ENCODE measurements at regions not wholly inside any gene's neighbourhood (a gene's known extent, or its start where the extent isn't known, plus 50 kb on each side); places are given as distances from the start of the nearest gene placed in this dataset.

GRCh38 chrY:19268331-19268730 is 476.2 kb downstream of the KDM5D start:
- Histone ChIP-seq H3K27me3 (ENCODE audit: control insufficient read depth, insufficient read depth, low read length) (no peaks in the 10 kb centered on the region), H3K9ac (no peak overlapping the region), H3K4me1 (no peaks in the 10 kb centered on the region), H3K79me2 (no peaks in the 10 kb centered on the region), H3K4me3 (ENCODE audit: low read depth, low read length) (no peak overlapping the region), H3K27ac (no peak overlapping the region), H3K36me3 (ENCODE audit: control insufficient read depth, insufficient read depth, low read length) (no peaks in the 10 kb centered on the region), H3K9me3 (ENCODE audit: control insufficient read depth, low read length) (no peaks in the 10 kb centered on the region), H2AFZ (no peak overlapping the region), H3K4me2 (ENCODE audit: low read length) (no peak overlapping the region)
- no peak for TF ChIP-seq CTCF (IDR thresholded peaks at IDR 0.05)

- no peaks in the 10 kb centered on the region for H3K36me3 ChIP-seq (ENCODE audit: control insufficient read depth, insufficient read depth, low read length)
- H3K9ac ChIP-seq = no peak overlapping the region
- H3K27me3 ChIP-seq (ENCODE audit: control insufficient read depth, insufficient read depth, low read length) = no peaks in the 10 kb centered on the region
- TF ChIP-seq CTCF (IDR thresholded peaks at IDR 0.05) = no peak
- no peak overlapping the region for H2AFZ ChIP-seq
- no peaks in the 10 kb centered on the region for H3K9me3 ChIP-seq (ENCODE audit: control insufficient read depth, low read length)
- H3K4me3 ChIP-seq (ENCODE audit: low read depth, low read length) = no peak overlapping the region
- H3K4me1 ChIP-seq = no peaks in the 10 kb centered on the region
- H3K79me2 ChIP-seq = no peaks in the 10 kb centered on the region
- H3K4me2 ChIP-seq (ENCODE audit: low read length) = no peak overlapping the region
- no peak overlapping the region for H3K27ac ChIP-seq
Measured at GRCh38 chrY:19265404-19265803, 479.1 kb downstream of the KDM5D start.

DNA sequence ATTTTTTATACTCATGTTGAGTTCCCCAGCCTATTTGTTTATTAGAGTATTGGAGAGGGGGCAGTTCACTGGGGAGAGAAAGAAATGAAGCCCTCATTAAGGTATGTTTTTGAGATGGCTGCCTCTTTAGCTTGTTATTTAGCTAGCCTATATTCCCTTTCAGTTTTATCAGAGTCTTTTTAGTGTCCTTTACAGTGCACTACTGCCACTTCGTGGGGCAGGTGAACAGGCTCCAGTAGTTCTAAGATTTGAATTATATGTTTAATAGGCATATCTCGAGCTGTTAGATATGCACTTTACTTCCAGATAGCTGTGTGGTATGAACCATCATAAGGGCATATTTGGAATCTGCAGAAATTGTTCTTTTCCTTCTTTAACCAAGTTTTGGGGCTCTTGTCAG is 482.2 kb downstream of the KDM5D start:
- Histone ChIP-seq H3K27me3 (ENCODE audit: control insufficient read depth, insufficient read depth, low read length) (no peaks in the 10 kb centered on the region), H3K4me2 (ENCODE audit: low read length) (no peak overlapping the region), H2AFZ (no peak overlapping the region), H3K9me3 (ENCODE audit: control insufficient read depth, low read length) (no peaks in the 10 kb centered on the region), H3K36me3 (ENCODE audit: control insufficient read depth, insufficient read depth, low read length) (no peaks in the 10 kb centered on the region), H3K27ac (no peak overlapping the region), H3K79me2 (no peaks in the 10 kb centered on the region), H3K4me1 (no peaks in the 10 kb centered on the region), H3K9ac (no peak overlapping the region), H3K4me3 (ENCODE audit: low read depth, low read length) (no peak overlapping the region)
- TF ChIP-seq CTCF (IDR thresholded peaks at IDR 0.05) = no peak

DNA sequence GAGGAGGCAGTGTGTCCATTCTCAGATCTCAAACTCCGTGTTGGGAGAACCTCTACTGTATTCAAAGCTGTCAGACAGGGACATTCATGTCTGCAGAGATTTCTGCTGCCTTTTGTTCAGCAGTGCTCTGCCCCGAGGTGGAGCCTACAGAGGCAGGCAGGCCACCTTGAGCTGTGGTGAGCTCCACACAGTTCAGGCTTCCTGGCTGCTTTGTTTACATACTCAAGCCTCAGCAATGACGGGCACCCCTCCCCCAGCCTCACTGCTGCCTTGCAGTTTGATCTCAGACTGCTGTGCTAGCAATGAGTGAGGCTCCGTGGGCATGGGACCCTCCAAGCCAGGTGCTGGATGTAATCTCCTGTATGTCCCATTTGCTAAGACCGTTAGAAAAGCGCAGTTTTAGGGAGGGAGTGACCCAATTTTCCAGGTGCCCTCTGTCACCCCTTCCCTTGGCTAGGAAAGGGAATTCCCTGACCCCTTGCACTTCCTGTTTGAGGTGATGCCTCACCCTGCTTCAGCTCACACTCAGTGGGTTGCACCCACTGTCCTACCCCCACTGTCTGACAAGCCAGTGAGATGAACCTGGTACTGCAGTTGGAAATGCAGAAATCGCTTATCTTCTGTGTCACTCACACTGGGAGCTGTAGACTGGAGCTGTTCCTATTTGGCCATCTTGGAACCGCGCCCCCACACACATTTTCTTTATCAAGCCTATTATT is 458.9 kb upstream of the HSFY2 start:
- H3K4me2 ChIP-seq (ENCODE audit: low read length) = no peak overlapping the region
- no peaks in the 10 kb centered on the region for H3K36me3 ChIP-seq (ENCODE audit: control insufficient read depth, insufficient read depth, low read length)
- H3K9ac ChIP-seq = no peak overlapping the region
- no peaks in the 10 kb centered on the region for H3K79me2 ChIP-seq
- TF ChIP-seq CTCF (IDR thresholded peaks at IDR 0.05) = no peak
- no peaks in the 10 kb centered on the region for H3K9me3 ChIP-seq (ENCODE audit: control insufficient read depth, low read length)
- H3K4me1 ChIP-seq = no peaks in the 10 kb centered on the region
- H3K27me3 ChIP-seq (ENCODE audit: control insufficient read depth, insufficient read depth, low read length) = no peaks in the 10 kb centered on the region
- H3K4me3 ChIP-seq (ENCODE audit: low read depth, low read length) = no peak overlapping the region
- no peak overlapping the region for H3K27ac ChIP-seq
- H2AFZ ChIP-seq = no peak overlapping the region

GRCh38 chrY:19220784-19221183 is 447.2 kb upstream of the HSFY2 start:
- no peaks in the 10 kb centered on the region for H3K36me3 ChIP-seq (ENCODE audit: control insufficient read depth, insufficient read depth, low read length)
- no peaks in the 10 kb centered on the region for H3K79me2 ChIP-seq

More at GRCh38 chrY:19220784-19221183, 447.2 kb upstream of the HSFY2 start:
- Histone ChIP-seq H3K27me3 (ENCODE audit: control insufficient read depth, insufficient read depth, low read length) (no peaks in the 10 kb centered on the region), H3K9ac (no peak overlapping the region), H3K4me3 (ENCODE audit: low read depth, low read length) (no peak overlapping the region), H3K4me1 (no peaks in the 10 kb centered on the region), H3K9me3 (ENCODE audit: control insufficient read depth, low read length) (no peaks in the 10 kb centered on the region), H2AFZ (no peak overlapping the region), H3K27ac (no peak overlapping the region), H3K4me2 (ENCODE audit: low read length) (no peak overlapping the region)
- TF ChIP-seq CTCF (IDR thresholded peaks at IDR 0.05) = no peak

All from parathyroid adenoma (tissue), 2 donors.